GM21737 (cell line): ENCODE measurements at regions not wholly inside any gene's neighbourhood (a gene's known extent, or its start where the extent isn't known, plus 50 kb on each side); places are given as distances from the start of the nearest gene placed in this dataset.

Experiments
- ATAC-seq: cut with Tn5 transposase; IDR thresholded peaks from one replicate; pipeline ENCODE4 v1.9.1; 2021; ENCODE audit warnings: mild to moderate bottlenecking, moderate library complexity; ENCODE audit not compliant: unreplicated experiment

DNA sequence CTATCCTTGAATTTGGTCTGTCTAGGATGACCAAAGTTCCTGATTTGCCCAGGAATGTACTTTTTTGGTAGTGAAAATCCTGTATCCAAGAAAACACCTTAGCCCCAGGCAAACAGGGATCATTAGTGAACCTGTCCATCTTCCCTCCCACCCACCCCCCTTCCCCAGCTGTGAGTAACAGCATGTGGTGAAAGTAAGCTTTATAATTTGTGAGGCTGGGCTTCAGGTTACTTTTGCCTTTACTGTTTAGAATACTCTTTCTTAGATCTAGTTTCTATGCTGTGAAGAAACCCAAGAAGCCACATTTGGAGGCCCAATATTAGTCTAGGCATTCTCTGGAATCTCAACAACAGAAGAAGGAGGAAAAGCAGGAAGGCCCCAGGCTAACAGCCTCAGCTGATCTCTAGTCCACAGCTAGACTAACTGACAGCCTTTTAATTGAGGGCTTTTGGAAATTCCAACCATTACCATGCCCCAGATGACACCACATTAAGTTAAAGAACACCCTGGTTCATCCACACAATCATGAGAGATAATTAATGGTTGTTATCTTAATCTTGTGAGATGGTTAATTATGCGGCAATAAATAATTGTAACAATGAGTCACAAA, 703.0 kb upstream of the NUDT12 start:
- ATAC-seq = no peak

DNA sequence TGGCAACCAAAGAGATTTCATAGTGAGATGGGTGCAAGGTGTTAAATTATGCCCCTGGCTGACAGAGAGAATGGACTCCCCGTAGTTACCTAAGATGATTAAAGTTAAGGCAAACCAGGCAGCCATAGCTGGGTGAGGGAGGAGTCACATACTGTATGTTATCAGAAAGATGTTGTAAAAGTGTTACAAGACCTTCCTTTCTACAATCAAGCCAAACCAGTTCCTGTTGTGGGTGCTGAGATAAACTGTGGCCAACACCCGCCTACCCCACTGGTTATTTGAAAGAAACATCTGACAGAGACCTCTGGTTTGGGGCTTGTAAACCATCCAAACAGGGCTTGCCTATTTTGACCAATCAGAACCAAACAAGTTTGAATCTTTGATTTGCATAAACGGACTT, 684.7 kb upstream of the NUDT12 start:
- no peak for ATAC-seq

DNA sequence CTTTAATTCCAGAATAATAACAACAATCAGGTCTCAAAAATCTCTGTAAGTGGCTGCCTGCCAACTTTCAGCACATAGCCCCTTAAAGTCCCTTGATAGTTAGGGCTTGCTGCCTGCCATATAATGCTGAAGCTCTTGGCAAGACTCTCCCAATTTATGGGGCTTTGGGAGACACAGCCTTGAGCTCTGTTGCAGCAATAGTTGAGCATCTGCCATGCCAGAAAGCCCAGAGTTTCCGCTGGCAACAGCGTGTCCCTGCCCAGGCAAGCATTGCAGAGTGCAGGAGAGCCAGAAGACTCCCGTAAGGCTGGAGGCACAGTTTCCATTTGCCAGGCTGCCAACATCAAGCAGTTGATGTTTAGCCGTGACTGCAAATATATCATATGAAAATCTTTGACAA, 678.5 kb upstream of the NUDT12 start:
- ATAC-seq = no peak

DNA sequence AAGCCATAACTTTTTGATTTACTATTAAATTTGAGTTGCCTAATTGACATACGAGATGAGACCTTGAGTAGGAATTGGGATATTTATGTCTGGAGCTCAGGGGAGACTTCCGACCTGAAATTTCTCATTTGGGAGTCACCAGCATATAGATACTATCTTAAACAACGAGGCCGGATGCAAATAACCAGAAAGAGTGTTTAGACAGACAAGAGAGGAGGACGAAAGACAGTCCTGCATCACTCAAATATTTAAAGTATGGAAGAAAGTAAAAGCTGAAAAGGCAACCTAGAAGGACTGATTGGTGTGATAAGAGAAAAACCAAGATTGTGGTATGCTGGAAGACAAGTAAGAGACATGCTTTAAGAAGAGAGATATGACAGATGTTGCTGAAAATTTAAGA, 675.0 kb upstream of the NUDT12 start:
- ATAC-seq = no peak

DNA sequence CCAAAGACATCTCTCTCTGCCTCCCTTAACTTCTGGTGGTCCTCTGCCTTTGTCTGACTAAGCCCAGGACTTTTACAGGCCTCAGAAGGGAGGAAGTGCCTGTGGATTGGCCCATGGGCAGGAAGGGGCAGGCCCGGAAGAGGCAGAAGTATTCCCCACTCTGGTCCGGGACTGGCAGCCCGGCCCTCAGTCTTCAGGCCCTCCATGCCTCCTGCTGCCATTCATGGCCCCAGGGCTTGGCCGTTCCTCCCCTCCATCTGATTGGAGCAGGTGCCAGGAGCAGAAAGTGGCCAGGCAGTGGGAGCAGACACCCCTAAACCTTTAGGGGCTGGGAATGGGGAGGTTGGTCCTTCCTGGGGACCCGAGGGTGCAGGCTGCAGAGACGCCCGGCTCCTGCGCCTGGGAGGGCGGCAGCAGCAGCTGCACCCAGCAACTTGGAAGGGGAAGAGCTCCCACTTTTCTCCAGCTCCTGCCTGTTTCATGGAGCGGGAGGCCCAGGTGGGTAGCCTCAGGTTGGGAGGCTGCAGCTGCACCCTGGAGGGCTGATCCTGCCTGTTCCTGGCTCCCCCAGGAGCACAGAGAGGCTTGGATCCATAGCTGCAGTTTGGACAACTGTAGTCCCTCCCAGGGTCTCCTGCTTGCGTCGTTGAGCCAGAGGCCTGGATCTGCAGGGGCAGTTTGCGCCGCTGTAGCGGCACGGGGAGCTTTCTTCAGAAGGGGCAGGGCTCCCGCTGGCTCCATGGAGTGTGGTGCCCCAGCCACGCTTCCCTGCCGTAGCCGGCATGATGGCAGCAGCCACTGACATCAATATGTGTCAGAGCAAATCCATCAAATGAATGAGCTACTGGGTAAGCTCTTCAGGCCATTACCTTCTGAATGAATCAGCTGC, 661.5 kb upstream of the NUDT12 start:
- ATAC-seq = no peak

DNA sequence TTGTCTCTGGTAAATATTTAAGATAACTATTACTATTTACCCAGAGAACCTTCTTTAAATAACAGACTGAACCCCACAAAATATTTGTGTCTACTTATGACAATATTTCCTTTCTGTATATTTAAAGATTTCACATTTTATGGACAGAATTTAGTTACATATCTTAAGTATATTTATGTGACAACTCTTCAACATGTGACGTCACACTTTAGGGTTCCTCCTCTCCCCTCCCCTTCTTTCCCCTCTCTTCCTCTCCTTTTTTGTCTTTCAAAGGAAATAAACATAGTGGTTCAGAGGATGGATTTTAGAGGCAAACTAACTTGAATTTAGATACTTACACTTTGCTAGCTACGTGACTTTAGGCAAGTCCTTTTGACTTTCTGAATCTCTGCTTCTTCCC, 655.6 kb upstream of the NUDT12 start:
- no peak for ATAC-seq

DNA sequence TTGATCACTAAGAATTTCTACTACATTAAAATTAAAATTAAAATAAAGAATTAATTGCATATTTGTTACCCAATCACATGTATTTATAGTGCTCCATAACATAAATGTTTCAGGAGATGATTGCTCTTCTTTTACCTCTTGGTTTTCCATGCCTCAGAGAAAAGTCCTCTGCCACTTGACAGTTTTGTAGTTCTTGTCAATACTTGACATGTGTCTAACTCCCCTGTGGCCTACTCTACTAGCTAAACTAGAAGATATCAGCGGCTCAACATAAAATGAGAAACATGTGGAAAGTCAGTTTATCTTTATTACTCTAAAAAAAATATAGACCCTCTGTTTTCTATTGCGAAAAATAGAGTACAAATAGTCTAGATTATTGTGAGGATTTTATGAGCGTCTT, 650.6 kb upstream of the NUDT12 start:
- ATAC-seq = no peak

DNA sequence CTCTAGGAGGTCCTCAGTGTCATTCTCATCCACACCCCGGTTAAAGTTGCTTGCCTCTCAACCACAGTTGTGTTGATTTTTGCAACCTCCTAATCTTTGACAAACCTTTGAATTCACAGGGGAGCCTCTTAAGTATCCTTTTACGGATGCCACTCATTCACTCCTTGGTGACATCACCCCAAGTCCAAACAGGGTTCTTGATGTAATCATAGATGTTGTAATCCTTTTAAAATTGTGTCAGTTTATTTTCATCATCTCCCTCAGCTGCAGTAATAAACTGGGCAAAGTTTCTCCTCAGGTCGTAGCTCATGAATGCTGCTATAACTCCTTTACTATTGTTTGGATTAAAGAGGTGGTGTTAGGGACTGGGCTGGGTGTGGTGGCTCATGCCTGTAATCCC, 637.2 kb upstream of the NUDT12 start:
- ATAC-seq = no peak

DNA sequence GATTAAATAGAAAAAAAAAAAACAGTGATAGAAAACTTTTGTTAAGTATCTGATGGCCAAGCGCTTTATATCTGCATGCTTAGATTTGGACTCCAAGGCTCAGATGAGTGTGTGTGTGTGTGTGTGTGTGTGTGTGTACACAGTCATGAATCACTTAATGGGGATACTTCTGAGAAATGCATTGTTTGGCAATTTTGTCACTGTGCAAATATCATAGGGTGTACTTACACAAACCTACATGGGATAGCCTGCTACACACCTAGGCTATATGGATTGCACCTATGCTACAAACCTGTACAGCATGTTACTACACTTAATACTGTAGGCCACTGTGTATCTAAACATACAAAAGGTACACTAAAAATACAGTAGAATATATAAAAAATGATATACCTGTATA, 635.6 kb upstream of the NUDT12 start:
- no peak for ATAC-seq

DNA sequence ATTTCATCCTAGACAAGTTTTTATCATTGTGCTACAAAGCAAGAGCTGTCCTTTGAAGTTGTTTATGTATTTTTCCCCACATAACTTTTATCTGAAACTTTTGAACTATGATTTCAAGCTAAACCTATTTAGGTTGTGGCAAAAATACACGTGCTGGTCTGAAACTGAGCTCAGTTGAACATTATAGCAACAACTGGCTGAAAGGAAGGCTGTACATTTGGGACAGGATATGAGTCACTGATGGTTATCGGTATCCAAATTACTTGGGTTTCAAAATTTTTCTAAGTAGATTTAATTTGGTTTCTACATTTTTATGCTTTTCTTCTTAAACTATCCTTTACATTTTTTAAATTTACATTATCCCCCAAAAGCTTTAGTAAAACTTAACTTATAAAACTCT, 627.3 kb upstream of the NUDT12 start:
- no peak for ATAC-seq

DNA sequence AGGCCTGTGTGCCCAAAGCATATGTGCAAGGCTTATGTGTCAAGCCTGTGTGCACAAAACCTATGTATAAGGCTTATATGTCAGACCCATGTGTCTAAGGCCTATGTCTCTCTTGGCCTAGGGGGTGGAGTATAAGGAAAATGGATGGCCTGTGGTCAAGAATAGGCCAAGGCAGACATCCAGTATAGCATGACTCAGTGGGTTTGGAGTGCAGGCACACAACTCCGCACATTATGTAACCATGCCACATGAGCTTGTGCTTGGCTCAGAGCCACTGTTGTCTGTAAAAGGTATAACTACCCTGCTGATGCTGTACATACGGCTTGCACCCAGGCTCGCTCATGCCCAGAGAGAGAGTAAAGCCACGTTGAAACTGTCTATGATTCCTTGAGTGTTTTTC, 626.4 kb upstream of the NUDT12 start:
- ATAC-seq = no peak

DNA sequence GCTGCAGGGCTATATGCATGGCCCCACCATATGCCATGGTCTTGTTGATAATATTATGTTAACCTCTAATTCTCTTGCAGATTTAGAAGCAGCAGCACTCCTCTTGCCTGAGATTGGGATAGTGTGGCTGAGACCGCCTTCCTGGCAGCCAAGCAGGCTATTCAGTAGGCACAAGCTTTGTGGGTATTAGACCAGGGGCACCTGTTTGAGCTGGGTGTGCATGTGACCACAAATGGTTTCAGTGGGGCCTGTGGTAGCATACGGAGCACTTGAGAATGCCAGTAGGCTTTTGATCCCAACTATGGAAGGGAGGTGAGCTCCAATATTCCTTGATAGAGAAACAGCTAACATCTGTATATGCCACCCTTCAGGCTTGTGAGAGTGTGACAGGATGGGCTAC, 625.1 kb upstream of the NUDT12 start:
- no peak for ATAC-seq

DNA sequence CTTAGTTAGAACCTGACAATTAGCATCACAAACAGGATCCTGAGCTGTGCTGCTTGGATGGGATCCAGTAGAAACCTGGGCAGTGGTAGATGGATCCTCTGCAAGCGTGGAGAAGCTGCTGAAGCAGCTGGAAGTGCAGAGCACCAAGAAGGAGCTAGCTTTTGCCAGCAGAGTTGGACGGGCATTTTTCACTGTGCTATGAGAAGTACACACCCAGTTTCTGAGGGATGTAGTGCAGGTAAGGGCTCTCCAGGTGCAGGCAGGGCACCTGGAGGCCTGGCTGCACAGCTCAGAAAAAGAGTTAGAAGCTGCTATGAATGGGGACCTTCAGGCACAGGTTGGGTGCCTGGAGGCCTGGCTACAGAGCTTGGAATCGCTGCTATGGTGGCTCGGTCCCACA, 623.9 kb upstream of the NUDT12 start:
- no peak for ATAC-seq

DNA sequence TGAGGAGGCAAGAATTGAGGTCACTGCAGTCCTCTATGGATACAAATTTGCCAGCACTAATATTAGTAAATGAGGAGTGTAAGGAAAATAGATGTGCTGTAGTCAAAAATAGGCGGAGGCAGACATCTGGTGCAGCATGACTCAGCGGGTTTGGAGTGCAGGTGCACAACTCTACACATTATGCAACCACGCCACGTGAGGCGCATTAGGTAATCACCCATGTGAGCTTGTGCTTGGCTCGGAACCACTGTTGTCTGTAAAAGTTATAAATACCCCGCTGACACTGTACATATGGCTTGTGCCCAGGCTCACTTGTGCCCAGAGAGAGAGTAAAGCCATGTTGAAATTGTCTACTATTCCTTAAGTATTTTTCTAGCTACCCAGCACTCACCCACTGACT, 623.5 kb upstream of the NUDT12 start:
- no peak for ATAC-seq

DNA sequence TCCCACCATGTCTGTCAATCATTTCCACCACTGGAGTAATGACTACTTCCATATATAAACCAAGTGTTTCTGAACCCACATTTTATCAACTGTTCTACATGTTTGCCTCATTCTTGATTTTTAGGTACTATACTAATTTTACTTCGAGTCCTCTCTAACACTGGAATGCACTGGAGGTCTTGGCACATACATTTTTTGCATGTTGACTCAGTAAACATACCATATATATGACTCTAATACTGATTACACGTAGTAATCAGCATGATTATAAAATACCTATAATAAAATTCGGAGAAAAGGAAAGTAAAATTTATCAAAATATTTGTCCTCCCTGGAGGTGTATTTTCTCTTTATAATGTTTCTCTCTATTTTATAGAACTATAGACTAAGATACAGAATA, 621.7 kb upstream of the NUDT12 start:
- no peak for ATAC-seq

DNA sequence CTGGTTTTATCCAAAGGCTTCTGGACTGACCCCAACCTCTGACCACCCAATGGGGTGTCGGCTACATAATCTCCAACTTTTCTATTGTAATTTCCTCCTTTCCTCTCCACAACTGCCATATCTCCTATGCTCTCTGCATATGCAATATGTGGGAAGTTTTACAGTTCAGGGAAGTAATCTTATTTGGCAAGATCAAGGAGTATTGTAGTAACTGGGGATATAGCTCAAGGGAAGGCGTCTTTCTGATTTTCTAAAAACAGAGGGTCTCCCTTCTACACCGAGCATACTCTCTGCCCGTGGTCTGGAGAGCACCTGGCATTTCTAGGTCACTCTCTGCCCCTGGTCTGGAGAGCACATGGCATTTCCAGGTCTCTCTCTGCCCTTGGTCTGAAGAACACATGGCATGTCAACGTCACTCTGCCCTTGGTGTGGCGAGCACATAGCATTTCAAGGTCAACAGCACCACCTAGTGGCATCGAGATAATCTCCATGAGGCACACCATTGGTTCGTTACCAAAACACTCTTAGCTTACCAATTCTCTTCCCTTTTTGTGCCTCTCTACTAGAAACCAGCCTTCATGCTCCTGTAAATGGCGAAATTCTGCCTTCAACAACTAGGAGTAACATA, 616.4 kb upstream of the NUDT12 start:
- ATAC-seq = no peak

DNA sequence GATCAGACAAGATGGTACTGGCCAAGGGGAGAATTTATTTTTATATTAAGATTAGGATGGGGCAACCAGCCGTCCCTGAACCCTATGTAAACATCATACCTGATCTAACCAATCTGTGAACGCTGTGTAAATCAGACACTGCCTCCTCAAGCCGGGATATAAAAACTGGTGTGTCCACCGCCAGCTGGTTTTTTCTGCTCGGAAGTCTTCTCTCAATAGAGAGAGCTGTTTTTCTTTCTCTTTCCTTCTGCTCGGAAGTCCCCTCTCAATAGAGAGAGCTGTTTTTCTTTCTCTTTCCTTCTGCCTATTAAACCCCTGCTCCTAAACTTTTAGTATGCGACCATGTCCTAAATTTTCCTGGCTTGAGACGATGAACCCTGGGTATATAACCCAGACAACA, 615.5 kb upstream of the NUDT12 start:
- no peak for ATAC-seq

DNA sequence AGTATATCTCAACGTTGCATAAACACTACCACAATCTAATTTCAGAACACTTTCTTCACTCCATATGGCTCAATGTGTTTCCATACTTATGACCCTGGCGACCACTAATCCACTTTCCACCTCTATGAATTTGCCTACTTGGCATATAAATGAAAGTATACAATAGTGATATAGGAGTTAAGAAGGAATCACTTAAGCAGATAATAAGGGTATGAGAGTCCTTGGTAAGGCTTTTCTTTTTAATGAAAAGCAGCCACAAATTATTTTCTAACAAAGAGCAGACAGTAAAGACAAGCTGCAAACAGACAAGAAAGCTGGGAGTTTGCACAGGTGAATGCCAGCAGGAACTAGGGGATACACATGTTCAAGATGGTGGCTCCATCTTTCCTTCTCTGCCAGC, 615.1 kb upstream of the NUDT12 start:
- no peak for ATAC-seq

DNA sequence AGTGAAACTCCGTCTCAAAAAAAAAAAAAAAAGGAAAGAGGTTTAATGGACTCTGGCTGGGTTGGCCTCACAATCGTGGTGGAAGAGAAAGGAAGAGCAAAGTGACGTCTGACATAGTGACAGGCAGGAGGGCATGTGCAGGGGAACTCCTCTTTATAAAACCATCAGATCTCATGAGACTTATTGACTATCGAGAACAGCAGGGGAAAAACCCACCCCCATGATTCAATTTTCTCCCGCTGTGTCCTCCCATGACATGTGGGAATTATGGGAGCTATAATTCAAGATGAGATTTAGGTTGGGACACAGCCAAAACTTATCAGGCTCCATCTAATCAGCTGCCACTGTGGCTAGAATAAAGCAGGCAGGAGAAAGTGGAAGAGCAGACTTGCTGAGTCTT, 610.4 kb upstream of the NUDT12 start:
- ATAC-seq = no peak

DNA sequence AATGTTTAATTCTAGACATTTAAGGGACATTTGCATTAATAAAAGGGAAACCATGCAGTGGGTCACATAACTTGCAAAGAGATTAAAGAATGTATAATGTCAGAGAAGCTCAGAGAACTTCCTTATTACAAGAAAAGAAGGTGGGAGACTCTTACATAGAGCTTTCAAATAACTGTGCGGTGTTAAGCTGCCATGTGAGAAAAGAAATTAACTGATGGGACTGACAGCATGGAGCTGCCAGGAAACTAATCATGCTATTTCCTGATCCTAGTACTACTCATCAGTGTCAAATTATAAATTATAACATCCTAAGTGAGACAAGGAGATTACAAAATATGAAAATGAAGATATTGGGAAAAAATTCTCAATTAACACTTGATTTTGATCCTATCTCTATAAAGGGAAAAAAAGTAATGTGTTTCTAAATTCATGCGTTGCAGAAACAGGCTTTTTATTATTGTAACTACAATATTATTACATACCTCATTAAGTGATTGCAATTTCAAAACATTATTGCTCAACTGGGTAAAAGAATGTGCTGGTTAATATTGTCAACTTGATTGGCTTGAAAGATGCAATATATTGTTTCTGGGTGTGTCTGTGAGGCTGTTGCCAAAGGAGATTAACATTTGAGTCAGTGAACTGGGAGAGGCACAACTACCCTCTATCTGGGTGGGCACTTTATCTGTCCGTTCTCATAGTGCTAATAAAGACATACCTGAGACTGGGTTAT, 609.5 kb upstream of the NUDT12 start:
- ATAC-seq = no peak

DNA sequence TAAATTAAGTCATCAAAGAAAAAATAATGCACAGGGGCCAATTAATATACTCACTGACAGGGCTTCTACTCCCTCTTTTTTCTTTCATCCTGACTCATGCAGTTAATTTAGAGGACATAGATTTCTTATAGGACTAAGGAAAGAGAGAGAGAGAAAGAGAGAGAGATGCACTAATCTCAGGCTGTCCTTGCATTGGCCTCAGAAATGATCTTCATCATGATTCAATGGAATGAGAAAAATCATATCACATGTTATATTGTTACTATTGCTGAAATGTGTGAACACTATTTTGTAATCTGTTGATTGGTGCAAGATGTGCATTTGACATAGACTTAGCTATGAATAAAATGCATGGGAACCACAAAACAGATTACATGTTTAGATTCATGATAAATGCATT, 608.3 kb upstream of the NUDT12 start:
- no peak for ATAC-seq

DNA sequence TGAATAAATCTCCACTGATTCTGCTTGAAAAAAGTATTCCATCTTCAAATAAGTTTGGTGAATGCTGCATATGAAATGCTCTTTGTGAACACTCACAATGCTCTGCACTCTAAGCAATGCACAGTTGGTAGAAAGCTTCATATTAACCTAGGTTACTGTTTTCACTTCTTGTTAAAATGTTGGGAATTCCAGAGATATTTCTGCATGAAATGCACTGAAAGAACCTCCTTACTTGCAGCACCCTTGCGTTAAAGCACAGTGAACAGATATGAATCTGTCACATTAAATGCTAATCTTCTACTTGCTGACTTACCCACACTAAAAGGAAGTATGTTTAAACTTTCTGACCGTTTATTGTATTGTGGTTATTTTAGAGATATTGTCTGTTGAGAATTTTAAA, 584.1 kb upstream of the NUDT12 start:
- no peak for ATAC-seq
